SIG-M5 treated with dmso at 0.1 percent for 504 hours (cell line): ENCODE measurements at regions not wholly inside any gene's neighbourhood (a gene's known extent, or its start where the extent isn't known, plus 50 kb on each side); places are given as distances from the start of the nearest gene placed in this dataset.
"Not testable (repeated sequence)": the region's sequence is repeated elsewhere in the genome, so short reads cannot be mapped to it uniquely, and the experiment has no call there.

Experiments used
- DNase-seq: peaks from one replicate; lab custom pipeline; 2025; ENCODE audit not compliant: unreplicated experiment; lab: John Stamatoyannopoulos, UW

- DNase-seq = no peak
Observed at GRCh38 chr15:30030345-30030744, 52.4 kb upstream of the GOLGA8J start.

DNA sequence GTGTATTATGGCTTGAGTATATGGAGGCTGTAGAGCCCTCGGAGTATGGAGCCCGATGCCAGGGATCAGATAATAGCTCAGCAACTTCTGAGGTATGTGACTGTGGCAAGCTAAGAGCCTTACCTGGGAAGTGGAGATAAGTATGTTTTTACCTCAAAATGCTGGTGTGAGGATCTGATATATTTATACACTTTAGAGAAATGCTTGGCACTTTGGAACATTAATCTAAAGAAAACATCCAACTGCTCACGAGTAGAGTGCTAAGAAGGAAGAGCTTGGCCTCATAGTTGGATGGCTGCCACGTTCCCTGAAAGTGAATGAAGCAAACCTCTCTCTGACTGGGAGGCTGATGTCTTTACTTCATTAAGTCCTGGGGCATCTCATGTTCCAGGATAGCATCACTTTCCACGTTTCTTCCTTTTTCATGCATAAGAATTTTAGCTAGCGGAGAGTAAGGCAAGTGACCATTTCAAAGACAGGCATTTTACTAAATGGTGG lies 58.9 kb upstream of the GOLGA8J start:
- DNase-seq = no peak

DNA sequence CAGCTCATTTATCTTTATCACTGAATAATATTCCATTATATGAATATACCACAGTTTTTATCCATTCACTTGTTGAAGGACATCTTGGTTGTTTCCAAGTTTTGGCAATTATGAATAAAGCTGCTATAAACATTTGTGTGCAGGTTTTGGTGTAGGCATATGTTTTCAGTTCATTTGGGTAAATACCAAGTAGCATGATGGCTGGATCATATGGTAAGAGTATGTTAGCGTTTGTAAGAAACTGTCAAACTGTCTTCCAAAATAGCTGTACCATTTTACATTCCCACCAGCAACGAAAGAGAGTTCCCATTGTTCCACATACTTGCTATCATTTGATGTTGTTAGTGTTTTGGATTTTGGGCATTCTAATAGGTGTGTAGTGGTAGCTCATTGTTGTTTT lies 72.0 kb upstream of the GOLGA8J start:
- no peak for DNase-seq

DNA sequence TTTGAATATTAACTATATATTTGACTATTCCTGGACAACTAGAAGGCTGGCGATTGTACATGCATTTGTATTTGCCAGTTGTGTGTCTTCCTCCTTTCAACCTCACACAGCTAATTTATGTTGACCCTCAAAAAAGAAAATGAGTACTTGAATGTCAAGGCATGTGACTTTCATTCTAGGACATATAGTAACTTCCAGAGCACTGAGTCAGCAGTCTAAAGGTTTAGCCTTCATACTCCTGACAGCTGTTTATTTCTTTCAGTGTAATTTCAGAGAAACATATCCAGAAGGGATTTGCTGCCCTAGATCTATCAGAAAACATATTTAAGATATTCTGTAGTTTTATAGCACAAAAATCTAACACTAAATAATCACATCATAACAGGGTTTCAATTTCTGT lies 74.6 kb upstream of the GOLGA8J start:
- no peak for DNase-seq

DNA sequence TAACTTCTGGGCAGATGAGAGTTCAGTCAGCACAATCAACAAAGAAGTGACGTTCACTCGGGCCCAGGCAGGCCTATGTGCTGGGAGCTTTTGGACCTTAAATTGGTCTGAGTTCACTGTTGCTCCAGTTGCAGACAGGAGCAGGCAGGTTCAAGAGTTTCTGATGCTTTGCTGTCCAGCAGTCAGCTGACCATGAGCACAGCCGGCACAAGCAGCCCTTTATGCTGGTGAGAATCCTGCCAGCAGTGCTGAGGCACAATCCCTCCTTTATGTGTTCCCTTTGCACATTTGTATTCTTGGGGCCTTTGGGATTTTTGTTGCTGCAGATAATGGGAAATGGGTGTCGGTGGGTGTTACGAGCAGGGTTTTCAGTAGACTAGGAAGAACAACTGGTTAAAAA lies 81.2 kb upstream of the GOLGA8J start:
- DNase-seq = no peak

- no peak for DNase-seq
Observed at GRCh38 chr15:29998033-29998432, 84.7 kb upstream of the GOLGA8J start.

DNA sequence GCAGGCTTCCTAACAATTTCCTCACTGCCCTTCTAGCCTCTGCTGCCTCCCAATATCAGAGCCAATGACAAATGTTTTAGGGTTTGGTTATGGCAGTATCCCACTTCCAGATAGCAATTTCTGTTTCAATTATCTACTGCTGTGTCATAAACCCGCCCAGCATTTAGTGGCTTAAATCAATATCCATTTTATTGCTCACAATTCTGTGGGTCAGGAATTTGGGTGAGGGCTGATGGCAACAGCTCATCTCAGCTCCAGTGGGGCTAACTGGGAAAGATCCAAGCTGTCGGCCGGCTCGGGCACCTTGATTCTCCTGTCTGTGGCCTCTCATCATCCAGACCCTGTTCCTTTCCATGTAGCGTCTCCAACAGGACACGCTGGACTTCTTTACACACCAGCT lies 85.3 kb upstream of the GOLGA8J start:
- DNase-seq = no peak

GRCh38 chr15:29994284-29994683 lies 88.5 kb upstream of the GOLGA8J start:
- no peak for DNase-seq

- no peak for DNase-seq
Observed at GRCh38 chr15:29990954-29991353, 91.8 kb upstream of the GOLGA8J start.

- no peak for DNase-seq
Observed at GRCh38 chr15:29990035-29990434, 92.7 kb upstream of the GOLGA8J start.

DNA sequence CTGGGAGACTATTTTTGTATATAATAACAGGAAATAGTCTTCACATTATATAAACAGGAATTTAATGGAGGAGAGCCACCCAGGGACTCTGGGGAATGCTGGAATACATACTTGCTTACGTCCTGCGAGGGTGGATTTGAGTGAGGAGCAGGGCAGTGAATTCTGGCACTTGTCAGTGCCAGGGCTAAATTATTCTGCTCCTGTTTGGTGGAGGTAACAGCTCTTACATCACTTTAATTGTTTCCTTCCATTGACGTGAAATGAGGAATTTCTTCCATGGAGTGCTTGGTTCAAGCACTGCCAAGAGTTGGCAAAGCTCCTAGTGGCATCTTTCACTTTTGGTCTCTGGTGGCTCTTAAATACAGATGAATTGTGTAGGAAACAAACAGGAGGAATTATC lies 94.1 kb upstream of the GOLGA8J start:
- no peak for DNase-seq

GRCh38 chr15:29986946-29987345 lies 95.8 kb upstream of the GOLGA8J start:
- no peak for DNase-seq

DNA sequence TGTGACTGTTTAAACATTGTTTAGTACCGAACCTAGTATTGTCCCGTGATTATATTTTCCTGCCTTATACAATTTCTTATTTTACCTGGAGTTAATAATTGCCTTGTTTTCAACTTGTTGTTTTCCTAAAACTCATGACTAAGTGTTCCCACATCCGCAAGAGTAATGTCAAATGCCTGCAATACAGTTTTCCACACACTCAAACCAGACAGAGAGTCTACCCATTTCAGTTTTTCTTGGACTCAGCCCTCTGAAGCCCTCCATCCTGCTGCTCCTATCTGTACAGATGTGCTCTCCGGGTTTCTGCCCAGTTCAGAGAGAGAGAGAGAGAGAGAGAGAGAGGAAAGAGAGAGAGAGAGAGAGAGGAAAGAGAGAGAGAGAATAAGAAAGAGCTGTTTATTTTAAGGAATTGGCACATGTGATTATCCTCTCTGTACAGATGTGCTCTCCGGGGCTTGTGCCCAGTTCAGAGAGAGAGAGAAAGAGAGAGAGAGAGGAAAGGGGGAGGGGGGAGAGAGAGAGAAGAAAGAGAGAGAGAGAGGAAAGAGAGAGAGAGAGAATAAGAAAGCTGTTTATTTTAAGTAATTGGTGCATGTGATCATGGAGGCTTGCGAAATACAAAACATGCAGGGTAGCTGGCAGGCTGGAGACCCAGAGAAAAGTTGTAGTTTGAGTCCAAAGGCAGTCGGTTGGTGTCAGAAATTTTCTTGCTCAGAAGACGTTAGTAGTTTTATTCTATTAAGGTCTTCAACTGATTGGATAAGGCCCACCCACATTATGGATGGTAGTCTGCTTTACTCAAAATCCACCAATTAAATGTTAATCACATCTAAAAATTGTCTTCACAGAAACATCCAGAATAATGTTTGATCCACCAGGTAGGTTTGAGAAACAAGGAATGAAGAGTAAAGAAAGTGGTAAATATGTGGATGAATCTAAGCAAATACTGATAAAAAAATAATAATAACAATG lies 104.1 kb upstream of the GOLGA8J start:
- no peak for DNase-seq

DNA sequence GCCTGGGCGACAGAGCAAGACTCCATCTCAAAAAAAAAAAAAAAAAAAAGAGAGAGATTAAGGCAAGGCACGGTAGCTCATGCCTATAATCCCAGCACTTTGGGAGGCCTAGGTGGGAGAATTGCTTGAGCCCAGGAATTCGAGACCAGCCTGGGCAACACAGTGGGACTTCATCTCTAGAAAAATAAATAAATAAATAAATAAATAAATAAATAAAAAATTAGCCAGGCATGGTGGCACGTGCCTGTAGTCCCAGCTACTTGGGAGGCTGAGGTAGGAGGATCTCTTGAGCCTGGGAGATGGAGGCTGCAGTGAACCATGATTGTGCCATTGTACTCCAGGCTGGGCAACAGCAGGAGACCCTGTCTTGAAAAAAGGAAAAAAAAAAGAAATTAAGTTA lies 108.7 kb upstream of the GOLGA8J start:
- not testable (repeated sequence) for DNase-seq

GRCh38 chr15:29972051-29972450 lies 110.7 kb upstream of the GOLGA8J start:
- DNase-seq = no peak

- no peak for DNase-seq
Observed at GRCh38 chr15:29970402-29970695, 112.4 kb upstream of the GOLGA8J start.

GRCh38 chr15:29969562-29970401 lies 113.0 kb upstream of the GOLGA8J start:
- no peak for DNase-seq

DNA sequence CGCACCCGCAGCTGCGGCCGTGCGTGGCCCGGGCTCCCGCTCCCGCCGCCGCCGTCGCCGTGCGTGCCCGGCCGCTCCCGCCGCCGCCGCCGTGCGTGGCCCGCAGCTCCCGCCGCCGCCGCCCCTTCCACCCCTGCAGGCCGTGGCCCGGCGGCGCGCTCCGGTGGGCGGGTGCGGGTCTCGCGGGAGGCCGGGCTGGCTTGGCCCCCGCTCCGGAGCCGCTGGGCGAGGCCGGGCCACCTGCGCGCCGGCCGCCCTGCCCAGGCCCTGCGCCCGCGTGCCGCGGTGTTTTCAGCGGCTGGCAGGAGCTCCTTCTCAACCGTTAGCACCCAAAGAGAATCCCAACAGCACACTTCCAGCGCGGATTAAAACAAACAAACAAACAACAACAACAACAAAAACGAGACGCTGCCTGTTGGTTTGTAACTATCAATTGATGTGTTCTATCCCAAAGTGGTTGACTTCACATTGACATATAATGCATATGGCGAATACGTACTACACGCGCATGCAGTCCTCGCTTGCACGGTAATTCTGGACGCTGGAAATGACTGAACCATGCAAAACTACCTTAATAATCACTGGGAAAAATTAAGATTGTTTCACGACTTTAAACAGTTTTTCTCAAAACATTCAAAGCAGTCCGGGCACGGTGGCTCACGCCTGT lies 113.7 kb upstream of the GOLGA8J start:
- no peak for DNase-seq

DNA sequence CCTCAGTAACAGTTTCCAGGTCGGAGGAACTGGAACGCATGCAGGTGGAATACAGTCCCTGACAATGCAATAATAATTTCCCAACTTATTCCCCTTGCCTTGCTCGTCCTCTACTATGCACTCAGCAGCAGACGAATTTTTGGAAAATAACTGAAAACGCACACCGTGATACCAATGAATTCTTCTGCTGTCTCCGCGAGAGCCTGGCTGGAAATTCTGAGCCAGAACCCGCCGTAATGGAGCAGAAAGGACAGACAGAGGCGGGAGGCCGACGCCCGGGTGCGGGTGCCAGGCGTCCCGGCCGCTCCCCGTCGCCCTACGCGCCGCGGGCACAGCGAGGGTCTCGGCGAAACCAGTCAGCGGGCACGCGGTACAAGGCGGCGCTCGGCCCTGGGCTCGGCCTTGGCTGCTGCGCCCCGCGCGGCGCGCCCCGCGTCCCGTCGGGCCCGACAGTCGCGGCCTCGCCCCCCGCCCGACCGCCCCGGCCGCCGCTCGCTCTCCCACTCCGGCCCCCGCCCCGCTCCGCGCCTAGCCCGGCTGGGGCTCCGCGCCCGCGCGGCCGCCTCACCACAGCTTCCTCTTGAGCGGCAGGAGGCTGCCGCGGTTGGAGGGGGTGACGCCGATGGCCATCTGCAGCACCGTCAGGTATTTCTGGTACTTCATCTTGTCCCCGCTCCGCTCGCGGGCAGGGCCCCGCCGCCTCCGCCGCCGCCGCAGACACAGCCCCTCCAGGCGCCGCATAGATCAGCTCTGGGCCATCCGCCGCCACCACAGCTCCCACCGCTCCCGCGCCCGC lies 114.5 kb upstream of the GOLGA8J start:
- no peak for DNase-seq

- DNase-seq = no peak
Observed at GRCh38 chr15:29962407-29962806, 120.3 kb upstream of the GOLGA8J start.
